ENCODE measurements at regions not wholly inside any gene's neighbourhood (a gene's known extent, or its start where the extent isn't known, plus 50 kb on each side); places are given as distances from the start of the nearest gene placed in this dataset.
"Not testable (repeated sequence)": the region's sequence is repeated elsewhere in the genome, so short reads cannot be mapped to it uniquely, and the experiment has no call there.

- intact Hi-C loops (cut with micrococcal nuclease), result no loop called here
Observed at GRCh38 chr1:8120693-8121260, 94.7 kb upstream of the ERRFI1 start.

GRCh38 chr1:8118736-8119135 lies 92.6 kb upstream of the ERRFI1 start:
- intact Hi-C loops (cut with micrococcal nuclease), result not testable (repeated sequence)

- intact Hi-C loops (cut with micrococcal nuclease), result no loop called here
Observed at GRCh38 chr1:8118031-8118451, 91.9 kb upstream of the ERRFI1 start.

- intact Hi-C loops (cut with micrococcal nuclease), result no loop called here
Observed at GRCh38 chr1:8116894-8117264, 90.8 kb upstream of the ERRFI1 start.

GRCh38 chr1:8115769-8116167 lies 89.7 kb upstream of the ERRFI1 start:
- intact Hi-C loops (cut with micrococcal nuclease), result no loop called here

GRCh38 chr1:8115031-8115768 lies 89.1 kb upstream of the ERRFI1 start:
- intact Hi-C loops (cut with micrococcal nuclease), result no loop called here

- intact Hi-C loops (cut with micrococcal nuclease), result no loop called here
Observed at GRCh38 chr1:8113262-8114220, 87.4 kb upstream of the ERRFI1 start.

GRCh38 chr1:8112611-8113261 lies 86.6 kb upstream of the ERRFI1 start:
- intact Hi-C loops (cut with micrococcal nuclease), result no loop called here

- intact Hi-C loops (cut with micrococcal nuclease), result no loop called here
Observed at GRCh38 chr1:8111560-8111959, 85.5 kb upstream of the ERRFI1 start.

GRCh38 chr1:8109216-8109615 lies 83.1 kb upstream of the ERRFI1 start:
- intact Hi-C loops (cut with micrococcal nuclease), result no loop called here

- intact Hi-C loops (cut with micrococcal nuclease), result no loop called here
Observed at GRCh38 chr1:8107897-8108296, 81.8 kb upstream of the ERRFI1 start.

- intact Hi-C loops (cut with micrococcal nuclease), result no loop called here
Observed at GRCh38 chr1:8104278-8105236, 78.4 kb upstream of the ERRFI1 start.

GRCh38 chr1:8097908-8098307 lies 71.8 kb upstream of the ERRFI1 start:
- intact Hi-C loops (cut with micrococcal nuclease), result loop anchor here (1.0 to 5.0 kb wide), 6 partner anchors 54 to 504 kb away; partner anchors contain the start of gene ERRFI1

GRCh38 chr1:8097077-8097799 lies 71.1 kb upstream of the ERRFI1 start:
- intact Hi-C loops (cut with micrococcal nuclease), result loop anchor here (1.0 to 5.0 kb wide), 6 partner anchors 55 to 505 kb away; partner anchors contain the start of gene ERRFI1

GRCh38 chr1:8096105-8097011 lies 70.2 kb upstream of the ERRFI1 start:
- intact Hi-C loops (cut with micrococcal nuclease), result loop anchor here (1.0 to 5.0 kb wide), 6 partner anchors 56 to 506 kb away; partner anchors contain the start of gene ERRFI1

- intact Hi-C loops (cut with micrococcal nuclease), result loop anchor here (5.0 kb wide), 2 partner anchors 68 to 507 kb away; partner anchors contain the start of gene ERRFI1
Observed at GRCh38 chr1:8095584-8095983, 69.5 kb upstream of the ERRFI1 start.

GRCh38 chr1:8094481-8095241 lies 68.6 kb upstream of the ERRFI1 start:
- intact Hi-C loops (cut with micrococcal nuclease), result loop anchor here (5.0 kb wide), 2 partner anchors 67 to 508 kb away; partner anchors contain the start of gene ERRFI1

All from T-helper 1 cell treated with Interleukin-12 subunit alpha and Interleukin-12 subunit beta and Interleukin-4 antibody, amounts not matched to agents 30 ng/mL and 1 ng/mL, for 36 hours (primary cell).